GM19468 (cell line): ENCODE measurements at regions not wholly inside any gene's neighbourhood (a gene's known extent, or its start where the extent isn't known, plus 50 kb on each side); places are given as distances from the start of the nearest gene placed in this dataset.

Source experiments
- ATAC-seq: cut with Tn5 transposase; IDR thresholded peaks from one replicate; pipeline ENCODE4 v1.9.1; 2021; ENCODE audit warnings: mild to moderate bottlenecking, moderate library complexity, moderate number of reproducible peaks; ENCODE audit not compliant: unreplicated experiment; ENCODE audit errors: extremely low read depth

GRCh38 chr9:89757776-89758528 is 153.1 kb downstream of the GADD45G start:
- no peak for ATAC-seq

GRCh38 chr9:89759572-89759971 is 154.8 kb downstream of the GADD45G start:
- ATAC-seq, result no peak

- no peak for ATAC-seq
Measured at GRCh38 chr9:89760123-89760522, 155.3 kb downstream of the GADD45G start.

GRCh38 chr9:89764217-89764616 is 159.4 kb downstream of the GADD45G start:
- no peak for ATAC-seq

GRCh38 chr9:89765211-89765946 is 160.6 kb downstream of the GADD45G start:
- no peak for ATAC-seq

- no peak for ATAC-seq
Measured at GRCh38 chr9:89766991-89767390, 162.2 kb downstream of the GADD45G start.

- no peak for ATAC-seq
Measured at GRCh38 chr9:89768051-89768450, 163.2 kb downstream of the GADD45G start.

GRCh38 chr9:89768650-89769071 is 163.8 kb downstream of the GADD45G start:
- ATAC-seq, result no peak

- no peak for ATAC-seq
Measured at GRCh38 chr9:89770531-89771174, 165.8 kb downstream of the GADD45G start.

GRCh38 chr9:89771205-89771604 is 166.4 kb downstream of the GADD45G start:
- ATAC-seq, result no peak

GRCh38 chr9:89773170-89773569 is 168.4 kb downstream of the GADD45G start:
- ATAC-seq, result no peak

GRCh38 chr9:89774858-89775370 is 170.1 kb downstream of the GADD45G start:
- ATAC-seq, result no peak

GRCh38 chr9:89775641-89776040 is 170.8 kb downstream of the GADD45G start:
- no peak for ATAC-seq

- ATAC-seq, result no peak
Measured at GRCh38 chr9:89776795-89777525, 172.1 kb downstream of the GADD45G start.

- ATAC-seq, result no peak
Measured at GRCh38 chr9:89777544-89777943, 172.7 kb downstream of the GADD45G start.

GRCh38 chr9:89778100-89779090 is 173.6 kb downstream of the GADD45G start:
- ATAC-seq, result no peak

- no peak for ATAC-seq
Measured at GRCh38 chr9:89779405-89780203, 174.8 kb downstream of the GADD45G start.

GRCh38 chr9:89780959-89781358 is 176.1 kb downstream of the GADD45G start:
- ATAC-seq, result no peak
